ENCODE measurements at regions not wholly inside any gene's neighbourhood (a gene's known extent, or its start where the extent isn't known, plus 50 kb on each side); places are given as distances from the start of the nearest gene placed in this dataset.

GRCh38 chr9:108803428-108804065 is 52.2 kb downstream of the ACTL7B start:
- Mint-ChIP-seq H3K27ac (no peak overlapping the region), H3K4me3 (no peak overlapping the region), H3K4me1 (ENCODE audit: low read depth) (no peaks in the 10 kb centered on the region), H3K9me3 (no peaks in the 10 kb centered on the region), H3K27me3 (ENCODE audit: low read depth) (no peaks in the 10 kb centered on the region), H3K36me3 (ENCODE audit: low read depth) (no peaks in the 10 kb centered on the region)
- no peak for DNase-seq (ENCODE audit: low spot score)

- DNase-seq (ENCODE audit: low spot score): no peak
- H3K27ac Mint-ChIP-seq: no peak overlapping the region
- H3K27me3 Mint-ChIP-seq (ENCODE audit: low read depth): no peaks in the 10 kb centered on the region
- H3K9me3 Mint-ChIP-seq: no peaks in the 10 kb centered on the region
- H3K36me3 Mint-ChIP-seq (ENCODE audit: low read depth): no peaks in the 10 kb centered on the region
- H3K4me1 Mint-ChIP-seq (ENCODE audit: low read depth): no peaks in the 10 kb centered on the region
- no peak overlapping the region for H3K4me3 Mint-ChIP-seq
Observed at GRCh38 chr9:108802967-108803366, 52.8 kb downstream of the ACTL7B start.

- no peaks in the 10 kb centered on the region for H3K9me3 Mint-ChIP-seq
- no peak overlapping the region for H3K27ac Mint-ChIP-seq
Observed at GRCh38 chr9:108801949-108802348, 53.8 kb downstream of the ACTL7B start.

GRCh38 chr9:108800632-108801099 is 55.1 kb downstream of the ACTL7B start:
- Mint-ChIP-seq H3K27me3 (ENCODE audit: low read depth) (no peaks in the 10 kb centered on the region), H3K4me3 (no peak overlapping the region), H3K36me3 (ENCODE audit: low read depth) (no peaks in the 10 kb centered on the region), H3K4me1 (ENCODE audit: low read depth) (no peaks in the 10 kb centered on the region), H3K27ac (no peak overlapping the region), H3K9me3 (no peaks in the 10 kb centered on the region)
- no peak for DNase-seq (ENCODE audit: low spot score)

More at GRCh38 chr9:108801949-108802348, 53.8 kb downstream of the ACTL7B start:
- Mint-ChIP-seq H3K4me1 (ENCODE audit: low read depth) (no peaks in the 10 kb centered on the region), H3K36me3 (ENCODE audit: low read depth) (no peaks in the 10 kb centered on the region), H3K27me3 (ENCODE audit: low read depth) (no peaks in the 10 kb centered on the region), H3K4me3 (no peak overlapping the region)
- DNase-seq (ENCODE audit: low spot score): no peak

- H3K4me1 Mint-ChIP-seq (ENCODE audit: low read depth): no peaks in the 10 kb centered on the region
- no peaks in the 10 kb centered on the region for H3K36me3 Mint-ChIP-seq (ENCODE audit: low read depth)
- DNase-seq (ENCODE audit: low spot score): no peak
- H3K9me3 Mint-ChIP-seq: no peaks in the 10 kb centered on the region
- no peak overlapping the region for H3K27ac Mint-ChIP-seq
- H3K4me3 Mint-ChIP-seq: no peak overlapping the region
- H3K27me3 Mint-ChIP-seq (ENCODE audit: low read depth): no peaks in the 10 kb centered on the region
Observed at GRCh38 chr9:108793573-108793972, 62.2 kb downstream of the ACTL7B start.

- Mint-ChIP-seq H3K27ac (no peak overlapping the region), H3K9me3 (no peaks in the 10 kb centered on the region), H3K27me3 (ENCODE audit: low read depth) (no peaks in the 10 kb centered on the region), H3K36me3 (ENCODE audit: low read depth) (no peaks in the 10 kb centered on the region), H3K4me1 (ENCODE audit: low read depth) (no peaks in the 10 kb centered on the region), H3K4me3 (no peak overlapping the region)
- no peak for DNase-seq (ENCODE audit: low spot score)
Observed at GRCh38 chr9:108789742-108790141, 66.0 kb downstream of the ACTL7B start.

GRCh38 chr9:108787690-108788048 is 68.1 kb downstream of the ACTL7B start:
- Mint-ChIP-seq H3K4me1 (ENCODE audit: low read depth) (peaks cover 4% of the 10 kb centered on the region), H3K27ac (no peak overlapping the region), H3K9me3 (no peaks in the 10 kb centered on the region), H3K4me3 (no peak overlapping the region), H3K36me3 (ENCODE audit: low read depth) (no peaks in the 10 kb centered on the region), H3K27me3 (ENCODE audit: low read depth) (no peaks in the 10 kb centered on the region)
- no peak for DNase-seq (ENCODE audit: low spot score)

- Mint-ChIP-seq H3K36me3 (ENCODE audit: low read depth) (no peaks in the 10 kb centered on the region), H3K9me3 (no peaks in the 10 kb centered on the region), H3K4me3 (no peak overlapping the region), H3K27ac (no peak overlapping the region), H3K4me1 (ENCODE audit: low read depth) (peaks cover 4% of the 10 kb centered on the region), H3K27me3 (ENCODE audit: low read depth) (no peaks in the 10 kb centered on the region)
- no peak for DNase-seq (ENCODE audit: low spot score)
Observed at GRCh38 chr9:108786901-108787689, 68.7 kb downstream of the ACTL7B start.

- Mint-ChIP-seq H3K4me3 (no peak overlapping the region), H3K36me3 (ENCODE audit: low read depth) (no peaks in the 10 kb centered on the region), H3K27ac (no peak overlapping the region), H3K9me3 (no peaks in the 10 kb centered on the region), H3K27me3 (ENCODE audit: low read depth) (no peaks in the 10 kb centered on the region), H3K4me1 (ENCODE audit: low read depth) (peaks cover 4% of the 10 kb centered on the region)
- DNase-seq (ENCODE audit: low spot score): no peak
Observed at GRCh38 chr9:108786322-108786721, 69.5 kb downstream of the ACTL7B start.

GRCh38 chr9:108784998-108785397 is 70.8 kb downstream of the ACTL7B start:
- no peak for DNase-seq (ENCODE audit: low spot score)
- Mint-ChIP-seq H3K36me3 (ENCODE audit: low read depth) (no peaks in the 10 kb centered on the region), H3K9me3 (no peaks in the 10 kb centered on the region), H3K27ac (no peak overlapping the region), H3K4me1 (ENCODE audit: low read depth) (peaks cover 4% of the 10 kb centered on the region), H3K27me3 (ENCODE audit: low read depth) (peaks cover 2% of the 10 kb centered on the region), H3K4me3 (no peak overlapping the region)

- no peak for DNase-seq (ENCODE audit: low spot score)
- Mint-ChIP-seq H3K4me3 (no peak overlapping the region), H3K4me1 (ENCODE audit: low read depth) (peaks cover 4% of the 10 kb centered on the region), H3K9me3 (no peaks in the 10 kb centered on the region), H3K36me3 (ENCODE audit: low read depth) (no peaks in the 10 kb centered on the region), H3K27ac (peak overlapping the region; percentile 11), H3K27me3 (ENCODE audit: low read depth) (peaks cover 2% of the 10 kb centered on the region)
Observed at GRCh38 chr9:108783731-108784495, 71.9 kb downstream of the ACTL7B start.

- H3K27ac Mint-ChIP-seq: no peak overlapping the region
- DNase-seq (ENCODE audit: low spot score): no peak
Observed at GRCh38 chr9:108783326-108783725, 72.5 kb downstream of the ACTL7B start.

GRCh38 chr9:108780942-108781734 is 74.6 kb downstream of the ACTL7B start:
- peaks cover 4% of the 10 kb centered on the region for H3K27me3 Mint-ChIP-seq (ENCODE audit: low read depth)
- H3K4me3 Mint-ChIP-seq: no peak overlapping the region
- H3K27ac Mint-ChIP-seq: no peak overlapping the region
- no peak for DNase-seq (ENCODE audit: low spot score)
- peaks cover 4% of the 10 kb centered on the region for H3K4me1 Mint-ChIP-seq (ENCODE audit: low read depth)
- H3K36me3 Mint-ChIP-seq (ENCODE audit: low read depth): no peaks in the 10 kb centered on the region
- no peaks in the 10 kb centered on the region for H3K9me3 Mint-ChIP-seq

More at GRCh38 chr9:108783326-108783725, 72.5 kb downstream of the ACTL7B start:
- Mint-ChIP-seq H3K4me3 (no peak overlapping the region), H3K27me3 (ENCODE audit: low read depth) (peaks cover 2% of the 10 kb centered on the region), H3K4me1 (ENCODE audit: low read depth) (peaks cover 4% of the 10 kb centered on the region), H3K9me3 (no peaks in the 10 kb centered on the region), H3K36me3 (ENCODE audit: low read depth) (no peaks in the 10 kb centered on the region)

All from T-helper 2 cell treated with Interferon-gamma antibody and Interleukin-4, amounts not matched to agents 5 μg/mL and 100 μg/mL, for 36 hours (primary cell).